ENCODE measurements at regions not wholly inside any gene's neighbourhood (a gene's known extent, or its start where the extent isn't known, plus 50 kb on each side); places are given as distances from the start of the nearest gene placed in this dataset.
A peak's percentile ranks its signal among the peaks of the same experiment; 100 is the strongest.

DNA sequence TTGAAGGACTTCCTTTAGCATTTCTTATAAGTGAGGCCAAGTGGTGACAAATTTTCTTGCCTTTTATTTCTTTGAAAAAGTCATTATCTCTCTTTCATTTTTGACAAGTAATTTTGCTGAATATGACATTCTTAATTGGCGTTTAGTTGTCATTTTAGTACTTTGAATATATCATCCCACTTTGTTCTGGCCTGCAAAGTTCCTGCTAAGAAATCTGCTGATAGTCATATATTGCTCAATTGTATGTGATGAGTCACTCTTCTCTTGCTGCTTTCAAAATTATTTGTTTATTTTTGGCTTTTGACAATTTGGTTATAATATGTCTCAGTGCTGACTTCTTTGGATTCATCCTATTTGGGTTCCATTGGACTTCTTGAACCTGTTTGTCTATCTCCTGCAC, 312.6 kb downstream of the DUSP10 start:
- Histone ChIP-seq H3K36me3 (ENCODE audit: control insufficient read depth in 2 of 2, insufficient read depth in 2 of 2, low read length in 2 of 2) (no peaks in the 10 kb centered on the region), H3K9ac (ENCODE audit: low read depth in 1 of 2, low read length in 2 of 2) (no peak overlapping the region), H3K27me3 (ENCODE audit: control insufficient read depth in 2 of 2, insufficient read depth in 2 of 2, low read length in 2 of 2) (no peaks in the 10 kb centered on the region), H3K27ac (ENCODE audit: low read depth in 2 of 2, low read length in 2 of 2) (no peak overlapping the region), H3K4me3 (ENCODE audit: low read length in 2 of 2) (no peak overlapping the region), H3K4me1 (ENCODE audit: control insufficient read depth in 2 of 2, insufficient read depth in 2 of 2, low read length in 2 of 2) (no peaks in the 10 kb centered on the region), H3K9me3 (ENCODE audit: control insufficient read depth in 2 of 2, low read length in 2 of 2) (no peaks in the 10 kb centered on the region)

DNA sequence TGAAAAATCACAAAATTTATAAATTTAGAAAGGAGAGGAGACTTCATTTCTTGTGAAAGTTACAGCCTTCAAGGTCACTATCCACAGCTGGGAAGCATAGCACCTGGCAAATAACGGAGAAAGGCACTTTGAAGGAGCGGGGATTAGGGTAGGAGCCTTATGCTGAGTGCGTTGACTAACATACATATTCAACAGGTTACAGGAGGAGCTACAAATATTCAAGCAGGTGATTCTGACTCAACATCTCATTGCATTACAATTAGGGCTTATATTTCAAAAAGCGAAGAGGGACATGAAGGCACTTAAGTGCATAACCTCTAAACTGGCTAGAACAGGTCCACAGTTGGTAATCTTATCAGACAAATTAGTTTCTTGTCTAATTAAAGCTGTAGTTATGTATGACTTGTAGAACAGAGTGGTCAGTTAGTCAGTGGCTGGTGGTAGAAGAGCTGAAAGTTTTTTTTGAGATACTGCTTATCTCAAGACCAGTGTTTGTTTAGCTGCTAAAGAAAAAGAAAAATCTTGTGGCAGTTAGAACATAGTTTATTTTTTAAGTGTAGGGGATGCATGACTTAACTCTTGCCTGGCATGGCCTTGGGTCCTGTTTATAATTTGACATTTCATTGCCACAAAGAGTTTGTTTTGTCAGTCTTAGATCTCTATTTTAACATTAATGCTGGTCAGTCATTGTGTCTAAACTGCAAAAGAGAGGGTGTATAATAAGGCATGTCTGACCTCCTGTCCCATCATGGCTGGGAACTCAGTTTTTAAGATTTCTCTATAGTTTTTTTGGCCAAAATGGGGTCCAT, 311.5 kb downstream of the DUSP10 start:
- no peaks in the 10 kb centered on the region for H3K4me1 ChIP-seq (ENCODE audit: control insufficient read depth in 2 of 2, insufficient read depth in 2 of 2, low read length in 2 of 2)
- H3K27me3 ChIP-seq (ENCODE audit: control insufficient read depth in 2 of 2, insufficient read depth in 2 of 2, low read length in 2 of 2) = no peaks in the 10 kb centered on the region
- H3K36me3 ChIP-seq (ENCODE audit: control insufficient read depth in 2 of 2, insufficient read depth in 2 of 2, low read length in 2 of 2) = no peaks in the 10 kb centered on the region
- H3K9ac ChIP-seq (ENCODE audit: low read depth in 1 of 2, low read length in 2 of 2) = no peak overlapping the region
- H3K9me3 ChIP-seq (ENCODE audit: control insufficient read depth in 2 of 2, low read length in 2 of 2) = no peaks in the 10 kb centered on the region
- no peak overlapping the region for H3K27ac ChIP-seq (ENCODE audit: low read depth in 2 of 2, low read length in 2 of 2)
- no peak overlapping the region for H3K4me3 ChIP-seq (ENCODE audit: low read length in 2 of 2)

DNA sequence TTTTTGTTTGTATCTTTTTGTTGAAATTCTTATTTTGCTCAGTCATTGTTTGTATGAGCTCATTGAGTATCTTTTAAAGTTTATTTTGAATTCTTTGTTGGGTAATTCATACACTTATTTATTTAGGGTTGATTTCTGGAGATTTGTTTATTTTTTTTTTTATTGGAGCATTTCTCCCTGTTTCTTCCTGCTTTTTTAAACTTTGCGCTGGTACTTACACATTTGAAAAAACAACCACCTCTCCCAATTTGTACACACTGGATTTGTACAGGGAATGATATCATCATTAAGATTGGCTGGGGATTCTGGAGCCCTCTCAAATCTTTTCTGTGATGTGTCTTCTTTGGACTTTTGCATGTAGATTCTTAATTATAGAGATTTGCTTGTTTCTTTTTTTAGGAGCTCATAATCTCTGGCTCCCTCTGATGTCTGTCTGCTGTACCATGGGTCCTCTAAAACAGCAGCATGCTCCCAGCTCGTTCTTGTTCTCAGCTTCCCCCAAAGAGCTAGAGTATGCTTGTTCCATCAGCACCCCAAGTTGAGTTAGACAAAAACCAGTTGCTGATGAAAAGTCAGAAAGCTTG, 310.7 kb downstream of the DUSP10 start:
- no peak overlapping the region for H3K27ac ChIP-seq (ENCODE audit: low read depth in 2 of 2, low read length in 2 of 2)
- no peak overlapping the region for H3K4me3 ChIP-seq (ENCODE audit: low read length in 2 of 2)
- no peaks in the 10 kb centered on the region for H3K36me3 ChIP-seq (ENCODE audit: control insufficient read depth in 2 of 2, insufficient read depth in 2 of 2, low read length in 2 of 2)
- H3K9ac ChIP-seq (ENCODE audit: low read depth in 1 of 2, low read length in 2 of 2) = no peak overlapping the region
- no peaks in the 10 kb centered on the region for H3K9me3 ChIP-seq (ENCODE audit: control insufficient read depth in 2 of 2, low read length in 2 of 2)
- H3K4me1 ChIP-seq (ENCODE audit: control insufficient read depth in 2 of 2, insufficient read depth in 2 of 2, low read length in 2 of 2) = no peaks in the 10 kb centered on the region
- no peaks in the 10 kb centered on the region for H3K27me3 ChIP-seq (ENCODE audit: control insufficient read depth in 2 of 2, insufficient read depth in 2 of 2, low read length in 2 of 2)

GRCh38 chr1:221431961-221432360, 309.9 kb downstream of the DUSP10 start:
- Histone ChIP-seq H3K27ac (ENCODE audit: low read depth in 2 of 2, low read length in 2 of 2) (no peak overlapping the region), H3K9me3 (ENCODE audit: control insufficient read depth in 2 of 2, low read length in 2 of 2) (no peaks in the 10 kb centered on the region), H3K9ac (ENCODE audit: low read depth in 1 of 2, low read length in 2 of 2) (no peak overlapping the region)

GRCh38 chr1:221435504-221435904, 306.4 kb downstream of the DUSP10 start:
- Histone ChIP-seq H3K27ac (ENCODE audit: low read depth in 2 of 2, low read length in 2 of 2) (no peak overlapping the region), H3K9ac (ENCODE audit: low read depth in 1 of 2, low read length in 2 of 2) (no peak overlapping the region)

More at GRCh38 chr1:221431961-221432360, 309.9 kb downstream of the DUSP10 start:
- H3K4me3 ChIP-seq (ENCODE audit: low read length in 2 of 2) = no peak overlapping the region
- no peaks in the 10 kb centered on the region for H3K36me3 ChIP-seq (ENCODE audit: control insufficient read depth in 2 of 2, insufficient read depth in 2 of 2, low read length in 2 of 2)
- no peaks in the 10 kb centered on the region for H3K27me3 ChIP-seq (ENCODE audit: control insufficient read depth in 2 of 2, insufficient read depth in 2 of 2, low read length in 2 of 2)
- H3K4me1 ChIP-seq (ENCODE audit: control insufficient read depth in 2 of 2, insufficient read depth in 2 of 2, low read length in 2 of 2) = no peaks in the 10 kb centered on the region

GRCh38 chr1:221437171-221437570, 304.7 kb downstream of the DUSP10 start:
- Histone ChIP-seq H3K27me3 (ENCODE audit: control insufficient read depth in 2 of 2, insufficient read depth in 2 of 2, low read length in 2 of 2) (no peaks in the 10 kb centered on the region), H3K9me3 (ENCODE audit: control insufficient read depth in 2 of 2, low read length in 2 of 2) (no peaks in the 10 kb centered on the region), H3K27ac (ENCODE audit: low read depth in 2 of 2, low read length in 2 of 2) (no peak overlapping the region), H3K36me3 (ENCODE audit: control insufficient read depth in 2 of 2, insufficient read depth in 2 of 2, low read length in 2 of 2) (no peaks in the 10 kb centered on the region), H3K4me1 (ENCODE audit: control insufficient read depth in 2 of 2, insufficient read depth in 2 of 2, low read length in 2 of 2) (no peaks in the 10 kb centered on the region), H3K9ac (ENCODE audit: low read depth in 1 of 2, low read length in 2 of 2) (no peak overlapping the region), H3K4me3 (ENCODE audit: low read length in 2 of 2) (no peak overlapping the region)

More at GRCh38 chr1:221435504-221435904, 306.4 kb downstream of the DUSP10 start:
- Histone ChIP-seq H3K4me1 (ENCODE audit: control insufficient read depth in 2 of 2, insufficient read depth in 2 of 2, low read length in 2 of 2) (no peaks in the 10 kb centered on the region), H3K36me3 (ENCODE audit: control insufficient read depth in 2 of 2, insufficient read depth in 2 of 2, low read length in 2 of 2) (no peaks in the 10 kb centered on the region), H3K9me3 (ENCODE audit: control insufficient read depth in 2 of 2, low read length in 2 of 2) (no peaks in the 10 kb centered on the region), H3K4me3 (ENCODE audit: low read length in 2 of 2) (no peak overlapping the region), H3K27me3 (ENCODE audit: control insufficient read depth in 2 of 2, insufficient read depth in 2 of 2, low read length in 2 of 2) (no peaks in the 10 kb centered on the region)

GRCh38 chr1:221437926-221438325, 304.0 kb downstream of the DUSP10 start:
- H3K4me1 ChIP-seq (ENCODE audit: control insufficient read depth in 2 of 2, insufficient read depth in 2 of 2, low read length in 2 of 2) = no peaks in the 10 kb centered on the region
- H3K4me3 ChIP-seq (ENCODE audit: low read length in 2 of 2) = no peak overlapping the region
- no peak overlapping the region for H3K27ac ChIP-seq (ENCODE audit: low read depth in 2 of 2, low read length in 2 of 2)
- H3K36me3 ChIP-seq (ENCODE audit: control insufficient read depth in 2 of 2, insufficient read depth in 2 of 2, low read length in 2 of 2) = no peaks in the 10 kb centered on the region
- H3K9me3 ChIP-seq (ENCODE audit: control insufficient read depth in 2 of 2, low read length in 2 of 2) = no peaks in the 10 kb centered on the region
- no peak overlapping the region for H3K9ac ChIP-seq (ENCODE audit: low read depth in 1 of 2, low read length in 2 of 2)
- no peaks in the 10 kb centered on the region for H3K27me3 ChIP-seq (ENCODE audit: control insufficient read depth in 2 of 2, insufficient read depth in 2 of 2, low read length in 2 of 2)

- no peaks in the 10 kb centered on the region for H3K9me3 ChIP-seq (ENCODE audit: control insufficient read depth in 2 of 2, low read length in 2 of 2)
- no peak overlapping the region for H3K4me3 ChIP-seq (ENCODE audit: low read length in 2 of 2)
- no peak overlapping the region for H3K27ac ChIP-seq (ENCODE audit: low read depth in 2 of 2, low read length in 2 of 2)
- H3K9ac ChIP-seq (ENCODE audit: low read depth in 1 of 2, low read length in 2 of 2) = no peak overlapping the region
- no peaks in the 10 kb centered on the region for H3K36me3 ChIP-seq (ENCODE audit: control insufficient read depth in 2 of 2, insufficient read depth in 2 of 2, low read length in 2 of 2)
- H3K27me3 ChIP-seq (ENCODE audit: control insufficient read depth in 2 of 2, insufficient read depth in 2 of 2, low read length in 2 of 2) = no peaks in the 10 kb centered on the region
- no peaks in the 10 kb centered on the region for H3K4me1 ChIP-seq (ENCODE audit: control insufficient read depth in 2 of 2, insufficient read depth in 2 of 2, low read length in 2 of 2)
These were observed 302.7 kb downstream of the DUSP10 start for GRCh38 chr1:221439008-221439746.

DNA sequence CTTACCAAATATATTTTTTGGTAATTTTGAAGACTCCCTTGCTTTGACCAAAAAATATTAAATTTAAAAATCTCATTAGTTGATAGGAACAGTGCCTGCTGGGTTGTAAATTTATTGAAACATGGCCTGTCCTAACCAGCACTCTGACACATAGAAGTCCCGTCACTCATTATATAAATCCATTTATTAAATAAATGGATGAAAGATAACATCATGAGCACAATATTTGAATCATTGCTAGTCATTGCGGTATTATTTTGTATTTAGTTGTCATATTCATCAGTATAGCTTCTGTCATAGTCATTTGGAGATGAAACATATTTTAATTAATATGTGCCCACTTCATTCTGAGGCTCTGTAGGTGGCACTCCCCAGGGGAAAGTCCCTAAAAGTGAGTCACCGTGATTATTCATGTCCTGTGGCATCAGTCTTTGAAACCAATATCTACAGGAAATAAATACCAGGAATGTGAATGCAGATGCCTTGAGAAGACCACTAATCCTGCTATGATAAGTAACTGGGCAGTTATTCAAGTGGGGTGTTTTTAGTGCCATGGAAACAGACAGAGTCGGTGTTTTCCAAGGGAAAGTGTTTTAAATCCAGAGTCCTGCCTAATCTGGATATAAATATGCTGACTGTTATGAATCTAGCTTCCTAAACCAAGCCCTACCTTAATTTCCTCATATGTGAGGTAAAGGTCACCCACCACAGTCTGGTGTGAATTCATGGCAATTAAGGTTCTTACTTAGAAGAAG, 302.0 kb downstream of the DUSP10 start:
- Histone ChIP-seq H3K27ac (ENCODE audit: low read depth in 2 of 2, low read length in 2 of 2) (peak overlapping the region in 1 of 2 donors; percentile 24), H3K4me3 (ENCODE audit: low read length in 2 of 2) (no peak overlapping the region)

More for the DNA sequence above, 302.0 kb downstream of the DUSP10 start:
- H3K36me3 ChIP-seq (ENCODE audit: control insufficient read depth in 2 of 2, insufficient read depth in 2 of 2, low read length in 2 of 2) = no peaks in the 10 kb centered on the region
- H3K9me3 ChIP-seq (ENCODE audit: control insufficient read depth in 2 of 2, low read length in 2 of 2) = no peaks in the 10 kb centered on the region
- H3K4me1 ChIP-seq (ENCODE audit: control insufficient read depth in 2 of 2, insufficient read depth in 2 of 2, low read length in 2 of 2) = no peaks in the 10 kb centered on the region
- H3K27me3 ChIP-seq (ENCODE audit: control insufficient read depth in 2 of 2, insufficient read depth in 2 of 2, low read length in 2 of 2) = no peaks in the 10 kb centered on the region
- H3K9ac ChIP-seq (ENCODE audit: low read depth in 1 of 2, low read length in 2 of 2) = no peak overlapping the region
